HCT116 (cell line): ENCODE measurements at regions not wholly inside any gene's neighbourhood (a gene's known extent, or its start where the extent isn't known, plus 50 kb on each side); places are given as distances from the start of the nearest gene placed in this dataset.

Experiments
- ATAC-seq: fragments of 200-7000 bp; cut with Tn5 transposase; 2 replicates; pipeline ENCODE4 v1.9.1; 2020; ENCODE audit warnings: mild to moderate bottlenecking, moderate library complexity
- BruUV-seq: library from RNA; stranded (reverse); fragments of 400-500 nt; replicated peaks from 2 replicates; lab custom pipeline; 2021; lab: Mats Ljungman, UMichigan
- CTCF ChIA-PET: fragments of 300-600 bp; sonication (Branson Sonifier 250); formaldehyde crosslinking; loops from one replicate; lab custom pipeline; 2021; ENCODE audit warnings: antibody characterized with exemption; lab: Charles Lee
- POLR2A ChIA-PET: fragments of 300-600, 350-600 bp; sonication (Branson Sonifier 250); formaldehyde crosslinking; loops from one replicate; lab custom pipeline; 2021; ENCODE audit warnings: antibody characterized with exemption; lab: Charles Lee
- RAD21 ChIA-PET, 2 experiments: fragments of 300-600 bp; sonication (Branson Sonifier 250); formaldehyde crosslinking; loops; one replicate each; lab custom pipeline; 2023; ENCODE audit warnings: low total read pairs in 2 of 2; ENCODE audit not compliant: uncharacterized antibody in 2 of 2, unreplicated experiment in 2 of 2, low non-redundant PET in 1 of 2; lab: Charles Lee
- DNase-seq: peaks from one replicate; pipeline ENCODE4 v3.0.0-alpha.2; 2010; ENCODE audit warnings: low read depth, low spot score
- H2AFZ ChIP-seq: fragments of 200-600 bp; shearing (Covaris generic), sonication (generic); 2 replicates; pipeline ENCODE4 v1.6.1; 2017; ENCODE audit warnings: low read depth, mixed run types, mixed read lengths, antibody characterized with exemption, low read length; ENCODE audit not compliant: poor library complexity, severe bottlenecking
- H3K27ac ChIP-seq: 2 replicates; pipeline ENCODE4 v1.5.1; 2012; ENCODE audit warnings: low read depth, low read length
- H3K27me3 ChIP-seq: fragments of 200-600 bp; sonication (generic); 2 replicates; pipeline ENCODE4 v1.6.1; 2016; ENCODE audit warnings: mixed run types, low read length, mixed read lengths; ENCODE audit not compliant: insufficient read depth
- H3K36me3 ChIP-seq, 2 experiments: fragments of 200-500 bp in 1 of 2; fragments of 200-600 bp in 1 of 2; sonication (Bioruptor generic) in 1 of 2; sonication (generic) in 1 of 2; 2 replicates each; pipeline versions ENCODE4 v1.5.1 to v1.6.1; 2014 to 2016; ENCODE audit warnings: low read length in 2 of 2, inconsistent platforms in 1 of 2, mixed read lengths in 1 of 2, mixed run types in 1 of 2; ENCODE audit not compliant: insufficient read depth in 2 of 2, control insufficient read depth in 1 of 2
- H3K4me1 ChIP-seq, 2 experiments: fragments of 200-600 bp in 1 of 2; sonication (generic) in 1 of 2; 2 replicates each; pipeline versions ENCODE4 v1.5.1 to v1.6.1; 2012 to 2017; ENCODE audit warnings: low read length in 2 of 2, inconsistent platforms in 1 of 2, mild to moderate bottlenecking in 1 of 2, mixed read lengths in 1 of 2, mixed run types in 1 of 2, moderate library complexity in 1 of 2; ENCODE audit not compliant: insufficient read depth in 2 of 2, control insufficient read depth in 1 of 2
- H3K4me2 ChIP-seq: fragments of 200-600 bp; sonication (generic); 2 replicates; pipeline ENCODE4 v1.6.1; 2017; ENCODE audit warnings: mixed run types, low read length, mixed read lengths
- H3K4me3 ChIP-seq, 2 experiments: fragments of 200-600 bp in 1 of 2; sonication (generic) in 1 of 2; replicated peaks in 1 of 2; 2 replicates each; pipeline ENCODE4 v1.5.1; 2011 to 2016; ENCODE audit warnings: low read length in 2 of 2, control low read depth in 1 of 2, low read depth in 1 of 2, mild to moderate bottlenecking in 1 of 2, mixed read lengths in 1 of 2, mixed run types in 1 of 2
- H3K79me2 ChIP-seq: fragments of 200-600 bp; sonication (generic); 2 replicates; pipeline ENCODE4 v1.6.1; 2017; ENCODE audit warnings: mild to moderate bottlenecking, mixed run types, low read length, moderate library complexity, mixed read lengths; ENCODE audit not compliant: insufficient read depth
- H3K9ac ChIP-seq: fragments of 200-600 bp; sonication (generic); 2 replicates; pipeline ENCODE4 v1.6.1; 2016; ENCODE audit warnings: low read length, mixed read lengths
- H3K9me2 ChIP-seq: fragments of 200-600 bp; sonication (generic), shearing (Covaris generic); 2 replicates; pipeline ENCODE4 v1.6.1; 2017; ENCODE audit warnings: mixed run types, mild to moderate bottlenecking, moderate library complexity; ENCODE audit not compliant: insufficient read depth
- H3K9me3 ChIP-seq, 2 experiments: fragments of 200-500 bp in 1 of 2; fragments of 200-600 bp in 1 of 2; sonication (Bioruptor generic) in 1 of 2; sonication (generic) in 1 of 2; 2 replicates each; pipeline ENCODE4 v1.6.1; 2014 to 2017; ENCODE audit warnings: low read length in 2 of 2, mixed read lengths in 2 of 2, inconsistent platforms in 1 of 2, low read depth in 1 of 2, mild to moderate bottlenecking in 1 of 2, mixed run types in 1 of 2, moderate library complexity in 1 of 2; ENCODE audit not compliant: control insufficient read depth in 1 of 2, insufficient read depth in 1 of 2
- H4K20me1 ChIP-seq: fragments of 200-600 bp; sonication (generic), shearing (Covaris generic); 2 replicates; pipeline ENCODE4 v1.6.1; 2017; ENCODE audit warnings: mixed run types, mild to moderate bottlenecking, moderate library complexity; ENCODE audit not compliant: insufficient read depth
- CBX3 ChIP-seq: IDR thresholded peaks from 2 replicates; pipeline ENCODE4 v1.6.1; 2012; ENCODE audit warnings: low read depth
- CEBPB ChIP-seq: IDR thresholded peaks from 2 replicates; pipeline ENCODE4 v1.6.1; 2012; ENCODE audit warnings: low read depth
- EGR1 ChIP-seq: IDR thresholded peaks from 2 replicates; pipeline ENCODE4 v1.6.1; 2012; ENCODE audit warnings: low read depth
- ELF1 ChIP-seq: IDR thresholded peaks from 2 replicates; pipeline ENCODE4 v1.6.1; 2012; ENCODE audit warnings: low read depth, borderline replicate concordance
- EZH2phosphoT487 ChIP-seq: fragments of 200-600 bp; IDR thresholded peaks from 2 replicates; pipeline ENCODE4 v1.6.1; 2018; ENCODE audit warnings: antibody characterized with exemption, borderline replicate concordance
- FOSL1 ChIP-seq: IDR thresholded peaks from 2 replicates; pipeline ENCODE4 v1.6.1; 2012; ENCODE audit warnings: low read depth
- MAX ChIP-seq: IDR thresholded peaks from 2 replicates; pipeline ENCODE4 v1.6.1; 2012
- POLR2A ChIP-seq: IDR thresholded peaks from 2 replicates; pipeline ENCODE4 v1.7.0; 2011; ENCODE audit warnings: borderline replicate concordance; ENCODE audit not compliant: insufficient read depth, insufficient read length; ENCODE audit errors: extremely low read depth
- SIN3A ChIP-seq: IDR thresholded peaks from 2 replicates; pipeline ENCODE4 v1.6.1; 2012; ENCODE audit warnings: low read depth
- SP1 ChIP-seq: IDR thresholded peaks from 2 replicates; pipeline ENCODE4 v1.6.1; 2012; ENCODE audit warnings: low read depth
- ZBTB33 ChIP-seq: IDR thresholded peaks from 2 replicates; pipeline ENCODE4 v1.6.1; 2011; ENCODE audit warnings: mild to moderate bottlenecking, low read length, moderate library complexity; ENCODE audit not compliant: insufficient replicate concordance; ENCODE audit errors: extremely low read depth
- intact Hi-C: fragments of 100-400 bp; cut with micrococcal nuclease; formaldehyde crosslinking; loops from 2 replicates; pipeline ENCODE4 v1.10.0; 2022
- TF ChIP-seq, protein P1 (sequence below): IDR thresholded peaks from 2 replicates; pipeline ENCODE4 v1.6.1; 2012

GRCh38 chr1:104467590-104467989 lies 717.9 kb downstream of the AMY1C start:
- BruUV-seq = no TSS peak

More at GRCh38 chr1:104467590-104467989, 717.9 kb downstream of the AMY1C start:
- no peaks in the 10 kb centered on the region for H3K36me3 ChIP-seq
- no peak overlapping the region for H3K9ac ChIP-seq
- no peak overlapping the region for H3K4me2 ChIP-seq
- peaks cover 4 to 8% of the 10 kb centered on the region in 2 experiments; a peak in 2 of 4 replicates for H3K9me3 ChIP-seq
- DNase-seq = no peak
- POLR2A ChIA-PET = no interaction called here
- TF ChIP-seq CEBPB (no peak), CBX3 (no peak), SP1 (no peak), POLR2A (no peak), EGR1 (no peak), ELF1 (no peak), MAX (no peak), FOSL1 (no peak), ZBTB33 (no peak), EZH2phosphoT487 (no peak), SIN3A (no peak)
- TF ChIP-seq, protein P1, sequence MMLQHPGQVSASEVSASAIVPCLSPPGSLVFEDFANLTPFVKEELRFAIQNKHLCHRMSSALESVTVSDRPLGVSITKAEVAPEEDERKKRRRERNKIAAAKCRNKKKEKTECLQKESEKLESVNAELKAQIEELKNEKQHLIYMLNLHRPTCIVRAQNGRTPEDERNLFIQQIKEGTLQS = no peak
- TF ChIP-seq, all 23 proteins: peak for 0
- H3K27ac ChIP-seq = no peak overlapping the region
- ChIA-PET RAD21 (no interaction called here), CTCF (no interaction called here)
- no peaks in the 10 kb centered on the region for H3K79me2 ChIP-seq
- no peaks in the 10 kb centered on the region for H3K4me1 ChIP-seq
- H3K4me3 ChIP-seq = no peak overlapping the region
- no peaks in the 10 kb centered on the region for H3K27me3 ChIP-seq
- H4K20me1 ChIP-seq = no peaks in the 10 kb centered on the region
- no peak overlapping the region for H2AFZ ChIP-seq
- intact Hi-C loops = no loop called here
- no peak for ATAC-seq
- no peaks in the 10 kb centered on the region for H3K9me2 ChIP-seq
